ENCODE measurements at regions not wholly inside any gene's neighbourhood (a gene's known extent, or its start where the extent isn't known, plus 50 kb on each side); places are given as distances from the start of the nearest gene placed in this dataset.

GRCh38 chr9:104025104-104025503 lies 69.0 kb upstream of the SMC2 start:
- no peak for DNase-seq

- DNase-seq = no peak
These were observed 68.2 kb upstream of the SMC2 start for GRCh38 chr9:104025945-104026344.

GRCh38 chr9:104027295-104027694 lies 66.8 kb upstream of the SMC2 start:
- no peak for DNase-seq

- no peak for DNase-seq
These were observed 65.3 kb upstream of the SMC2 start for GRCh38 chr9:104028827-104029226.
